ENCODE measurements at regions not wholly inside any gene's neighbourhood (a gene's known extent, or its start where the extent isn't known, plus 50 kb on each side); places are given as distances from the start of the nearest gene placed in this dataset.
"Not testable (repeated sequence)": the region's sequence is repeated elsewhere in the genome, so short reads cannot be mapped to it uniquely, and the experiment has no call there.

GRCh38 chr2:16346671-16347070 lies 319.0 kb downstream of the CYRIA start:
- H3K27ac ChIP-seq (ENCODE audit: insufficient read length, low read depth, low read length): no peak overlapping the region
- no peak overlapping the region for H3K9ac ChIP-seq (ENCODE audit: extremely low read depth, insufficient read length, low read length)
- H3K4me3 Mint-ChIP-seq: no peak overlapping the region
- no peaks in the 10 kb centered on the region for H3K79me2 ChIP-seq (ENCODE audit: insufficient read depth, low read length)
- H3K18ac ChIP-seq (ENCODE audit: insufficient read length, low read depth, low read length): no peak overlapping the region
- H3K79me1 ChIP-seq (ENCODE audit: insufficient read depth, low read depth, low read length, poor library complexity, severe bottlenecking): no peaks in the 10 kb centered on the region
- no peak overlapping the region for H3K23ac ChIP-seq (ENCODE audit: insufficient read length, low read depth, low read length)
- H4K5ac ChIP-seq (ENCODE audit: insufficient read length, low read depth, low read length): no peak overlapping the region
- no peak overlapping the region for H3K27ac Mint-ChIP-seq
- H3K23me2 ChIP-seq (ENCODE audit: insufficient read length, low read depth, low read length, poor library complexity, severe bottlenecking): no peaks in the 10 kb centered on the region
- no peak overlapping the region for H2BK5ac ChIP-seq (ENCODE audit: insufficient read length, low read length)
- H2BK15ac ChIP-seq (ENCODE audit: low read depth, low read length): no peak overlapping the region
- TF ChIP-seq CTCF (conservative IDR thresholded peaks at IDR 0.05): no peak
- no peak overlapping the region for H3K4me2 ChIP-seq (ENCODE audit: insufficient read depth, insufficient read length, low read length)
- H3K4ac ChIP-seq (ENCODE audit: low read depth, low read length): no peak overlapping the region
- no peak for DNase-seq
- H2AK5ac ChIP-seq (ENCODE audit: insufficient read length, low read length): no peak overlapping the region
- peaks cover 17 to 20% of the 10 kb centered on the region in 2 experiments for H3K9me3 Mint-ChIP-seq
- H4K20me1 ChIP-seq (ENCODE audit: control insufficient read depth, insufficient read depth, insufficient read length): no peaks in the 10 kb centered on the region
- H3K56ac ChIP-seq (ENCODE audit: insufficient read length, low read depth, low read length): no peak overlapping the region
- H3K9me3 ChIP-seq (ENCODE audit: control insufficient read depth, low read depth, low read length): peaks cover 11% of the 10 kb centered on the region
- H2BK120ac ChIP-seq (ENCODE audit: low read depth, low read length, poor library complexity, severe bottlenecking): no peak overlapping the region
- H4K91ac ChIP-seq (ENCODE audit: insufficient read length, low read depth, low read length): no peak overlapping the region
- H3K36me3 Mint-ChIP-seq (ENCODE audit: insufficient read depth in 1 of 3, low read depth in 3 of 3): peaks cover 6 to 14% (median 12%) of the 10 kb centered on the region in 3 experiments
- no peaks in the 10 kb centered on the region for H3K27me3 Mint-ChIP-seq (ENCODE audit: low read depth)
- no peak overlapping the region for H4K8ac ChIP-seq (replicated peaks; ENCODE audit: insufficient read length, low read depth, low read length)
- H3T11ph ChIP-seq (ENCODE audit: low read length): no peak overlapping the region
- no peak overlapping the region for H2BK12ac ChIP-seq (ENCODE audit: insufficient read length, low read depth, low read length)
- no peaks in the 10 kb centered on the region for H3K4me1 ChIP-seq (ENCODE audit: insufficient read depth, low read length)
- no peaks in the 10 kb centered on the region for H3K27me3 ChIP-seq (ENCODE audit: insufficient read depth, low read length)
- H2BK20ac ChIP-seq (ENCODE audit: low read depth, low read length, poor library complexity, severe bottlenecking): no peak overlapping the region
- no peak overlapping the region for H3K14ac ChIP-seq (ENCODE audit: insufficient read depth, low read length)
- H2AFZ ChIP-seq (ENCODE audit: low read length): no peak overlapping the region
- 0 out of 4 replicates have a peak, but pooled peaks cover 0 to 5% of the 10 kb centered on the region in 2 experiments for H3K4me1 Mint-ChIP-seq
- WGBS (ENCODE audit: extremely low coverage, insufficient read length, low lambda C conversion rate): no CpG with 5 or more reads among the region's 3 CpGs

- not testable (repeated sequence) for H2BK5ac ChIP-seq (ENCODE audit: insufficient read length, low read length); H2BK20ac ChIP-seq (ENCODE audit: low read depth, low read length, poor library complexity, severe bottlenecking); H3K27me3 ChIP-seq (ENCODE audit: insufficient read depth, low read length); H4K91ac ChIP-seq (ENCODE audit: insufficient read length, low read depth, low read length); H3K4me2 ChIP-seq (ENCODE audit: insufficient read depth, insufficient read length, low read length); H4K5ac ChIP-seq (ENCODE audit: insufficient read length, low read depth, low read length); H3K27ac ChIP-seq (ENCODE audit: insufficient read length, low read depth, low read length); H3T11ph ChIP-seq (ENCODE audit: low read length); H3K4me1 ChIP-seq (ENCODE audit: insufficient read depth, low read length); H3K27ac Mint-ChIP-seq; H4K20me1 ChIP-seq (ENCODE audit: control insufficient read depth, insufficient read depth, insufficient read length); H2BK15ac ChIP-seq (ENCODE audit: low read depth, low read length); H3K23ac ChIP-seq (ENCODE audit: insufficient read length, low read depth, low read length); H2AFZ ChIP-seq (ENCODE audit: low read length); H2AK5ac ChIP-seq (ENCODE audit: insufficient read length, low read length); H3K18ac ChIP-seq (ENCODE audit: insufficient read length, low read depth, low read length); DNase-seq; H3K14ac ChIP-seq (ENCODE audit: insufficient read depth, low read length); H2BK120ac ChIP-seq (ENCODE audit: low read depth, low read length, poor library complexity, severe bottlenecking); H3K4me3 Mint-ChIP-seq; H3K27me3 Mint-ChIP-seq (ENCODE audit: low read depth); H2BK12ac ChIP-seq (ENCODE audit: insufficient read length, low read depth, low read length); H3K9me3 Mint-ChIP-seq; H3K79me1 ChIP-seq (ENCODE audit: insufficient read depth, low read depth, low read length, poor library complexity, severe bottlenecking); H3K9me3 ChIP-seq (ENCODE audit: control insufficient read depth, low read depth, low read length); H3K23me2 ChIP-seq (ENCODE audit: insufficient read length, low read depth, low read length, poor library complexity, severe bottlenecking); H3K9ac ChIP-seq (ENCODE audit: extremely low read depth, insufficient read length, low read length); H3K56ac ChIP-seq (ENCODE audit: insufficient read length, low read depth, low read length); H4K8ac ChIP-seq (replicated peaks; ENCODE audit: insufficient read length, low read depth, low read length); H3K79me2 ChIP-seq (ENCODE audit: insufficient read depth, low read length); H3K4me1 Mint-ChIP-seq; H3K36me3 Mint-ChIP-seq (ENCODE audit: insufficient read depth in 1 of 3, low read depth in 3 of 3); H3K4ac ChIP-seq (ENCODE audit: low read depth, low read length)
- WGBS (ENCODE audit: extremely low coverage, insufficient read length, low lambda C conversion rate): no CpG with 5 or more reads among the region's 9 CpGs
These were observed 320.4 kb downstream of the CYRIA start for GRCh38 chr2:16345231-16345630.

Data from H9 (cell line).